Activated naive CD4-positive, alpha-beta T cell treated with anti-CD3 and anti-CD28 coated beads, Interleukin-2, amount 50 U/mL, for 16 hours (primary cell): ENCODE measurements at regions not wholly inside any gene's neighbourhood (a gene's known extent, or its start where the extent isn't known, plus 50 kb on each side); places are given as distances from the start of the nearest gene placed in this dataset.
"Not testable (repeated sequence)": the region's sequence is repeated elsewhere in the genome, so short reads cannot be mapped to it uniquely, and the experiment has no call there.

Source experiments
- DNase-seq: peaks from one replicate; pipeline ENCODE4 v3.0.0-alpha.2; 2020

DNA sequence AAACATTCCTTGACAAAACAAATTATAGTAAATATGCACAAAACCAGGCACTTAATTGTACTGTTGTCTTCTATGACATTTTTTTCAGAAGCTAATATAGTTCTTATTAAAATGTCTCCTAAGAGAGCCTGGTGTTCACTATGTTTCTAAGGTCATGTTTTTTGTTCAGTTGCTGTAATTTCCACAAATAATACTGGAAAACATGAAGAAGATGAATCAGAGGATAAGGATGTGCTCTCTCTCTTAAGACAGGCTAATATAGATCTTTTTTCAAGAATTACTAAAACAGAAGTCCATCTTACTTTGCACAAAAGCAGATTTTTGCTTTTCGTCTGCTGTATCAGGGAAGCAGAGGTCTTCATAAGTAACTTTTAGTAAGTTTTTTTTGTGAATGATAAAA lies 823.0 kb upstream of the NECTIN3 start:
- no peak for DNase-seq

DNA sequence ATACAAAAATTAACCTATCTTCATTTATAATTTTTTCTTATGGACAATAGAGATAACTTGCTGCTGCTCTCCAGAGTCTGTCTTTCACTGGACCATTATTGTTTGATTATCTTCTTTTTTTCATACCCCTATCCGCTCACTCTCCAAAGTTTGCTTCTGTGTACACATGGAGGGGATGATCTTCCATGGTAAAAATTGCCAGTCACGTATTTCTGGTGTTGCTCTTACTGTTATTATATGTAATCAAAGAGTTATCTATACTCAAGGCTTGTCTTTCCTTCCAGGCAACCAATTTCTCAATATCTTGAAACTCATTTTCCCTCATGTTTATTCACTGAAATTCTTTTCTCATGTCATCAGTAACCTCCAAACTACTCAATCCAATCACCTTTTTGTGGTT lies 817.8 kb upstream of the NECTIN3 start:
- no peak for DNase-seq

DNA sequence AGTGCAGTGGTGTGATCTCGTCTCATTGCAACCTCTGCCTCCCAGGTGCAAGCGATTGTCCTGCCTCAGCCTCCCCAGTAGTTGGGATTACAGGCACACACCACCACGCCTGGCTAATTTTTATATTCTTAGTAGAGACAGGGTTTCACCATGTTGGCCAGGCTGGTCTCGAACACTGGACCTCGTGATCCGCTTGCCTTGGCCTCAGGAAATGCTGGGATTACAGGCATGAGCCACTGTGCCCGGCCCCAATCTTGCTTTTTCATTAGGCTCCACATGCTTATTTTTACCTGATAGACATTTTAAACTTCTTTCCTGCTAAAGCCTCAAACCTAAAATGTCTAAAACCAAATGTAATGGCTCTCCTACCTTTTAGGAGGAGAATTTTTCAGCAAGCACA lies 817.0 kb upstream of the NECTIN3 start:
- no peak for DNase-seq

DNA sequence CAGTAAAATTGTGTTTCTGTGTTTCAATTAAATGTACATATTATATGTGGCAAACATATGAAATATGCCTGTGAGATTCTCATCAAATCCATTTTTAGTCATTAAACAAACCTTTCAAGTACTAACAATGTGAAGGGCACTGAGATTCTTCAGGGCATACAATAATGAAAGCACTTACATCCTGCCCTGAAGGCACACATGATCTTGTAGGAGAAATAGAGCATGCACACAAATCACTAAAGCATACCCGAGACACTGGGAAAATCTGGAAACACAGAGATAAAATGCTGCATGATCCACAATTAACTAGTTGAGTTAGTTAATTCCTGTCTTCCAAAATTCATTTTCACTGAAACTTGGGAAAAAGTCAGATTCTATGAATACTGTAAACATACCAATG lies 810.5 kb upstream of the NECTIN3 start:
- DNase-seq = no peak

DNA sequence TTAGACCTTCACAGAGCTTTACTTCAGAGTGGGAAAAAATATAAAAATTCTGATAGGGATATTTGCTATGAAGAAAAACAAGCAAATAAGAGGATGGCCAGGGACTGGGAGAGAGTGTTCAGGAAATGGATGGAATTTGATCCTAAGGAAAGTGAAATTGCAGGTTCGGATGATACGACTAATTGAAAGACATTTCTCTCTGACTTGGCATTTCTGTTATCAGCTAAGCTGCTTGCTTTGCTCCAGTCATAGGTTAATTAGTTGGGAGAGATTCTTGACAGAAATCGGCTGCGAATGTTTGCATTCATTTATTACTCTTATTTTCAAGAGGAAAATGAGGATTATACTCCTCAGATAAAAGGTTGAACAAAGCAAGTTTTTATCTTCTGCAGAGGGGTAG lies 808.7 kb upstream of the NECTIN3 start:
- no peak for DNase-seq

DNA sequence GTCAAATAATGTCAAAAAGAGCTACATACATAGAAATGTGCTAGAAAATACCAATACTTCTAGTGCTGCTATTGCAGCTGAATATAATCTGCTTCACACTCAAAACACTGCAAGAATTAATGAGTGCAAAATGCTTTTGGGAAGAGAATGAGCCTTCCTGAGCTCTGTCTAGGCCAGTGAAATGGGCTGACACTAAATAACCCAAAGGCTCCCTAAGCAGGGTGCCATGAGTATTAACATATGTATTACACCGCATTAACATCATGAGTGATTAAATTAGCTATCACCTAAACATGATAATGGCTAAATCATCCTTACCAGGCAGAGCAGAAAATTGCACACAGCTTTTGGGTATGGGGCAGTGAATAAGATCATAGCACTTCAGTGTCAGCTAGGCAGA lies 806.3 kb upstream of the NECTIN3 start:
- no peak for DNase-seq

DNA sequence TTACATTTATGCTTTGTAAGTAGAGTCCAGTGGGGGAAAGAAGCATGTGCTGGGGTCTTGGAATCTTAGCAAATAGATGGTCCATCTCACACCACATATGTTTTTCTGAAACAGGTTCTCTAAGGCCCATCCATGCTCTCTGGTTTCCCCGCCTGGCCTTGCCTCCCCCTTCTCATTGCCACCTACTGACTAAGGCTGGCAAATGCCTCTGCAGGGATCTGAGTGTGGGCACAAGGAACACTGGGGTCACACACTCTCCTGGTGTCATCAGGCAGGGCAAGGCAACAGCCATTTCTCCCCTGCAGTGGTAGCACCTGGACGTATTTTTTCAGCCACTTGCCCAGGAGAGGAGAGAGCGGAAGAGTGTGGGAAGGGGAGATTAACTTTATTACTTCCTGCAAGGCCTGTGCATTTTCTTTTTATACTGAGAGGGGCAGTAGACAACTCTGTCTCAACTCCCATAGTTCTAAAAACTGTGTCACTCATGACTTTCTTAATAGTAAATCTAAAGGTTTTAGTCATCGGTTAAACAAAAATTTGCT lies 804.2 kb upstream of the NECTIN3 start:
- DNase-seq = no peak

DNA sequence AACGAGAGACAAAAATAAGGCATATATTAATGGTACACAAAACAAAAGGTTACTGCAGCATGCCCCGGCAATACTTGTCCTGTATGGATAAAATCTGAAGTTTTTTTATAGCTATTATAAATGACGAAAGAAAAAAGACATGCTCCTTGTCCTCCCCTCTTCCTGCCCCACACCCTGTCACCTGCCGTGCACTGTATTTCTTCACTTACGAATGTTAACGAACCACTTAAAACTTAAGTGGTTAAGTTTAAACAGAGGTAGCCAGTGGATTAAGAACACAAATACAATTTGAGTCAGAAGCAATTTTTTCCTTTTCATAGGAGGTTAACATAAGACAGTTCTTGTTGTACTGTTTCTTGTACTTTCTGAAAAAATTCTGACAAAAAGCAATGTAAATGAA lies 799.1 kb upstream of the NECTIN3 start:
- no peak for DNase-seq

DNA sequence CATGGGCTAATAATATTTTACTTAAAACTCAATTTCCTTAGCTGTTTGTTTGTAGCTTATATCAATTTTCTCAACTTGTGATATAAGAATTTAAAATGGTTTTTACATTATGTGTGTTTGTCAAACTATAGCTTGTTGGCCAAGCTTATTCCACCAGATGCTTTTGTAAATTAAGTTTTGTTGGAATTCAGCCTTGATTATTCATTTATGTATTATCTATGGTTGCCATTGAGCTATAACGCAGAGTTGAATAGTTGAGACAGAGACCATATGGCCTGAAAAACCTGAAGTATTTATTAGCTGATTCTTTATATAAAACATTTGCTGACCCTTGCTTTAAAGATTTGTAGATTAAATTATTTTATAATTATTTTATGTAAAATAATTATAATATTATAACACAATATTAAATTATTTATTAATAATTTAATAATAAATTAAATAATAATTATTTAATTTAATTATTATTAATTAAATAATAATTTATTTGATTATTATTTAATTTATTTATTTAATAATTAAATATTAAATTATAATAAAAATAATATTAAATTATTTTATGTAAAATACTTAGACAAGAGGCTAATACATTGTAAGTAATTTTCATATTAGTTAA lies 779.6 kb upstream of the NECTIN3 start:
- no peak for DNase-seq

DNA sequence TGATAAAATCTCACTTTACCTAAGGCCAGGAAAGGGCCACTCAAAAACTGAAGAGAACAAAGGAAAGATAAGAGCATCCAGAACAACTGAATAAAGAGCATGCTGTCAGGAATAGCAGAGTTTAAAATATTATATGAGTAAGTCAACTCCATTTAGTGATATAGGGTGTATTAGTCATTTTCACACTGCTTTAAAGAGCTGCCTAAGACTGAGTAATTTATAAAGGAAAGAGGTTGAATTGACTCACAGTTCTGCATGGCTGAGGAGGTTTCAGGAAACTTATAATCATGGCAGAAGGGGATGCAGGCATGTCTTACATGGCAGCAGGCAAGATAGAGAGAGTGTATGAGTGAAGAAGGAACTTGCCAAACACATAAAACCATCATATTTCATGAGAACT lies 778.0 kb upstream of the NECTIN3 start:
- DNase-seq = no peak

DNA sequence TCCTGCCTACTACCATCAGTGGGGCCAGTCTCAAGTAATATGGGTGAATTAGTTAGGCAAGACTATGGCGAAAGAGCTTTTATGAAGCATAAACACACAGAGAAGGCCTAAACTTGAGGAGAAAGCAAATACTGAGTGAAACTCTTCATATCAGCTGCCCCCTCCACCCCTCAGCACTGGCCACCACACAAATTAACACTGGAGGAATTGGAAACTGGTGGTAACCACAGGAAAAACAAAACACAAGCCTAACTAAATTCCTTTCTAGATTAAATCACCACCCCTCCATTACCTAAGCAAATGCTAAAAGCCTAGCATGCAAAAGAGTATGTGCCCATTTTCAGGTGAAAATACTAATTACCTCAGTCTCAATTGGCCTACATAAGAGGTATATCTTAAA lies 774.7 kb upstream of the NECTIN3 start:
- no peak for DNase-seq

DNA sequence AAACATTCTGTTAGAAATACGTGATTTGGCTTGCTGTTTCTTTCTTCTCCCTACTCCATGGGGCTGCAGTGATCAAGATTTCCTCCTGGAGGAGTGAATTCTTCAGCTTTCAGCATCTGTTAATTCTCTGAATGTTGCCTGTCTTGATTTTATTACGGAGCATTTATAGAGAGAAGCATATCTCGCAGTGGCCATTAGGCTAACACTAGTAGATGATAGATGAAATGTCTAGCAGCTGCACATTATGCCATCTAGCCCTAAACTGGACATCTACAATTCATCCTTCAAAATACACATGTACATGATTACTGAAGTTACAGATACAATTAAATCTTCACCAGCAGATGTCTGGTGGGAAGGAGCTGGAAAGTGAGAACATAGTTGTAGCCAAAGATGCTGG lies 769.8 kb upstream of the NECTIN3 start:
- no peak for DNase-seq

DNA sequence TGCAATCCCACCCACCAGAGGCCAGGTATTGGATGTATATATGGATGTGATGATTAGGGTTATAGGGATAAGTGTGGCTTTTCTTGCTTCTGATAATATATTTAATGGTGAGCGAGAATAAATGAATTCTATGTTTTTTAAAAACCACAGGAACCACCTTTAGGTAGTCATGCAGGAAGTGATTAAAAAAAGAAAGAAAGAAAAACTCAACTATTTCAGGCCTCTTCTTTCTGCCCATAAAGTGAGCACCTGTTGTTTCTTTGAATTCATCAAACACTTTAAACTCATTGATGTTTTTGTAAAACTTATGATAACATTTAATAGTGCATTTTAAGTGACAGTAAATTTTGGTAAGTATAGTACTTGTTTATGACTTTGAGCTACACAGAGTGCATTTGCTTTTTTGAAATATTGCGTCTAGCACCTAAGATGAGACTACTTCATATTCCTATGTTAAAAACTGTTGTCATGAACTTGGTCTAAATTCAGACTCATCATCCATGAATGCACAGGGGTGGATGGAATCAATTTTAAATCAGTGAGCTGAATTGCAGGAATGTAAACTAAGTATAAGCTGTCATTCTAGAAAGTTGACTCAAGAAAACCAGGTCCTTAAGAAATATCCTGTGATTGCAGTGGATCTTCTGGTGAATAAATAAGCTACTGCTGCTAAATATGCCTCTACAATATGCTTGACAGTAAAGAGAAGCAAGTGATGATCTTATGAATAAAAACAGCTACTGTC lies 764.4 kb upstream of the NECTIN3 start:
- no peak for DNase-seq

DNA sequence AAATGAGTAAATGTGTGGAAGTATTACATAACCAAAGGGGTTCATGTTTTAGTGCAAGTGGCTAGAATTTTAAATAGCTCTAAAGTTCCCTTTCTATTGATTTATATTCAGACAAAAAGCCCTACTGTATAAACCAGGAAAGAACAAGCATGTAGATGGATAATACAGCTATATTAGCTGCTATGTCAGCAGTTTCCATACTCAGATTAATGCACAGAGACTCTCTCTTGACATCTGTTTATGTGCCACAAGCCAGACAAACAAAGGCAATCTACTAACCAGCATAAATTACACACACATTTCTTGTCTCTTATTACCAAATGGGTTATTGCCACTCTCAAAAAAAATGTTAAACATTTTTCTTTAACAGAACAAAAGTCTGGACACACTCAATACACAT lies 760.1 kb upstream of the NECTIN3 start:
- DNase-seq = no peak

DNA sequence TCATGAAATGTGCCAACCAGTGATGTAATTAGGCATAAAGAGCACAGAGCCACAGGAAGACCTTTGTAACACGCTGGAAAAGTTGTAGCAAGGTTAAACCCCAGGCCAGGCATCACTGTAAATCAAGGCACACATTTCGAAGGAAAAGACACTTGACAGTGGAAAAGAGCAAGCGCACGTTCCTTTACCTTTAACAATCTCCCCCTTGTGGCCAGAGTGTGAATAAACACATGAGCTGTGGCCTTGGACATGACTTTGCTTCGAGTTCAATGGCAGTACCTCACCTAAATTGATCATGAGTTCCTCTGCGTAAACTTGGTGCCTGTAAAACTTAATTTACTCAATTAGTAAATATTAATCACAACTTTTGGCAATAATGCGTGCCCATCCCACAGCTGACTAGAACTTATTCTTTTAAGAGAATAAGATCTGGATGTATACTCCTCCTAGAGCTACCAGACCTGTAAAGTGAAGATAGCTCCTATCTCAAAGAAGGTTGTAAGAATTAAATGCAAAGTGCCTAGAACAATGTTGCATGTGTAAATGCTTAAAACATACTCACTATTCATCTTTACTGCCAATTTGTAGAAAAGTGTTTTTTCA lies 757.0 kb upstream of the NECTIN3 start:
- DNase-seq = peak; percentile 52

DNA sequence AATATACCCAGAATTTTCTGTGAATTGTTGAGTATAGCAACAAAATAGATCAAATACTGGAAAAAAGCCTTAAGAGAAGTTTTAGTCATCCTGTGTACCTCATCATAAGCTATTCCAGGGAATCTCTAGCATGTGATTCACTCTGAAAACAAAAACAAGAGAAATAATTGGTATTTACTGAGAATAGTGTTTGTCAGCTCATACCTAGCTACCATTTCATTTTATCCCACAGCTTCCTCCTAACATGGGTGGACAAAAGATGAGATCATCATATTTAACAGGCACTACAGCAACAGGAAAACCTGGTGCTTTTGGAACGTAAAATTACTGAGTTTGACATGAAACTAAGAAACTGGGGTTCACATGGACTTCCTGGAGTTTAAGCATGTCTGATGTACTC lies 753.5 kb upstream of the NECTIN3 start:
- no peak for DNase-seq

DNA sequence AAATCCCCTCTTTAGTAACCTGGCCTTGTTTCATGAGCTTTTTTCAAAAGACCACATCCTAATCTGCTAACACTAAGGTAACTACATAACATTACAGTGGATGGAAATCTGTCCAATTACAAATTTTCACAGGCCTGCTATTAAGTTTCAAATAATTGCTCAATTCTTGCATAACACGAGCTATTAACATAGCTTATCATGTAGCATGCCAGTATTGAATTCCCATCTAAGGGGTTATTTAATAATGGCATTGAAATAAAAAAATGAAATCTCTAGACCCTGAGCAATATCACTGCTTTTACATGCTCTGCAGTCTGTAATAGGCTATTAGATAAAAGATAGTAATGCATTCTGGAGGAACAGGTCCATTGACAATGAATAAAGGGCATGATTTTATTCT lies 748.3 kb upstream of the NECTIN3 start:
- DNase-seq = no peak

DNA sequence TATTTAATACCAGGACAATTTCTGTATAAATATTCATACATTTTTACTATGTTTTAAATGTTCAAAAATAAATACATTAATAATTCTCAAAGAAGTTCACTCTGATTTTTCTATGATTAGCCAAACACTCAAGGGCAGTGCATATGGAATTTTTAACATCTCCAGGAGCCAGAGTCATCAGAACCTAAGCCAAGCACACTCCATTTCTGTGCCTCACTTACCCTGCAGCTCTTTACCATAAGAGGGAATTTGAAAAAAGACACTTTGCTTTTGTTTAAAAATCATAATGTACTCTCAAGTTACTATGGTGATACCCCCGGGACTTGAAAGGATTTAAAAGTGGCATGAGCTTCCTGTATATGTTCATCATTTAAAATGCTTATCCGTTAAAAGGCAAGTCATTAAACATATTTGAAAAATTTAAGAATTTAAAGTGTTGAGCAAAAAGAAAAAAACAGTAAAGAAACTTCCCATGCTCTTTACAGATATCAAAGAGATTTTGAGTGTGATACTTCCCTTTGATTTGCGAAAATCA lies 747.4 kb upstream of the NECTIN3 start:
- no peak for DNase-seq

DNA sequence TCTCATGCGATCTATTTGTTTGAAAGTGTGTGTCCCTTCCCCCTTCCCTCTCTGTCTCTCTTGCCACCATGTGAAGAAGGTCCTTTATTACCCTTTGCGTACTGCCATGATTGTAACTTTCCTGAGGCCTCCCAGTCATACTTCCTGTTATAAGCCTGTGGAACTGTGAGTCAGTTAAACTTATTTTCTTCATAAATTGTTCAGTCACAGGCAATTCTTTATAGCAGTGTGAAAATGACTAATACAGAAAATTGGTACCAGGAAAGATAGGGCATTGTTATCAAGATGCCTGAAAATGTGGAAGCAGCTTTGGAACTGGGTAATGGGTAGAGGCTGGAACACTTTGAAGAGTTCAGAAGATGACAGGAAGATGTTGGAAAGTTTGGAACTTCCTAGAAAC lies 743.7 kb upstream of the NECTIN3 start:
- DNase-seq = no peak

DNA sequence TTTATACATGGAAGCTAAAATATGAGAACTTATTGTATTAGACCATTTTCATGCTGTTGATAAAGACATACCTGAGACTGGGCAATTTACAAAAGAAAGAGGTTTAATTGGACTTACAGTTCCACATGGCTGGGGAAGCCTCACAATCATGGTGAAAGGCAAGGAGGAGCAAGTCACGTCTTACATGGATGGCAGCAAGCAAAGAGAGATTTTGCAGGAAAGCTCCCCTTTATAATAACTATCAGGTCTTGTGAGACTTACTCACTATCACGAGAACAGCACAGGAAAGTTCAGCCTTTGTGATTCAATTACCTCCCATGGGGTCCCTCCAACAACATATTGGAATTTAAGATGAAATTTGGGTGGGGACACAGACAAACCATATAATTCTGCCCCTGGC lies 740.1 kb upstream of the NECTIN3 start:
- not testable (repeated sequence) for DNase-seq

DNA sequence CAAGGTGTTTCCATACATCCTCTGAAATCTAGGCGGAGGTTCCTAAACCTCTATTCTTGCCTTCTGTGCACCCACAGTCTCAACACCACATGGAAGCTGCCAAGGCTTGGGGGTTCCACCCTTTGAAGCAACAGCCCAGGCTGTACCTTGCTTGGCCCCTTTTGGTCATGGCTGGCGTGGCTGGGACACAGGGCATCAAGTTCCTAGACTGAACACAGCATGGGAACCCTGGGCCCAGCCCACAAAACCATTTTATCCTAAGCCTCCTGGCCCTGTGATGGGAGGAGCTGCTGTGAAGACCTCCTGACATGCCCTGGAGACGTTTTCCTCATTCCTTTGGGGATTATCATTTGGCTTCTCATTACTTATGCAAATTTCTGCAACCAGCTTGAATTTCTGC lies 739.0 kb upstream of the NECTIN3 start:
- DNase-seq = no peak

DNA sequence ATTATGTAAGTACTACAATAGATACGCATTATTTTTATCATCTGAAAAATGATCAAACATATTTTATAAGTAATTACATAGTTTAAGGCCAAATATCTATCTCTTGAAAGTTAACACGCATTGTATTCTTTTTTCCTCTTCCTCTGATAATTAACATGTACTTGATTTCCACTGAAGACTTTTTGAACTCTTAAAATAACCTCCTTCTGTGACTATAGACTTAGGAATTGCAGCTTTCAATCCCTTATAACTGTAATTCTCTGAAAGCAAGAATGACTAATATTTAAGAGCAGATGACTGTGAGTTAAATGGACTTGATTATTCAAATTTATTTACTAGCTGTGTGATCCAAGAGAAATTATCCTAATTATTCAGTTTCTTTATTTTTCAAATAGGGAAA lies 730.6 kb upstream of the NECTIN3 start:
- DNase-seq = no peak

DNA sequence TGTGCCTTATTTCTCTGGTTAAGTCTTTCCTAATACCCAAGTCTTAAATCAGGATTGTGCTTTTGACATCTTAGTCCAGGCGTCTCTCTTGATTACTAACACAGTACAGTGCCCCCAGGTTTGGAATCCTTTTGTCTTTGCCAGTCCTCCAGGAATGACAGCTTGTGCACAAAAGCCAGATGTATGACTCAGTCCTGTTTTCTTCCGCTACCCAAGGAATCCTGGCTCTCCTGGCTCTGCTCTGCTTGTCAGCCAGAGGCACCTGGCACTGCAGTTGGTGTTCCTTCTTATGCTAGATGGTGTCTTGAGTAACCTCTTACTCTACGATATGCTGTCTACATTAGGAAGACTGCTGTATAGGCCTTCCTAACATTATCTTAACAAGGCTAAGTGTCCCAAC lies 728.2 kb upstream of the NECTIN3 start:
- no peak for DNase-seq

DNA sequence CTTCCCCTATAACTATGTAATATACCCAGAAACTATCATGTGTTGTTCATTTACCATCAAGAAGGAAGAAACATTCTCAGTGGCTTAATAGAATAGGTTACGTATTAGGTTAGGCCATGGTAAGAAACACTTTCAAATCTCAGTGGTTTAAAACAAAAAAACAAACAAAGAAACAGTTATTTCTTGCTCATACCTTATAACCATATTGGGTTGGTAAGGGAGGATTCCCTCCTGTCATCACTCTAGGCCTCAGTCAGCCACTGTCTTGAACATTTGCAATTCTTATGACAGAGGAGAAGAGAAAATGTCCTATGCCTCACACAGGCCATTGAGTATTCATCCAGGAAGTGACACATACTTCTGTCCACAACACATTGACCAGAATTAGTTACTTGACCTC lies 727.7 kb upstream of the NECTIN3 start:
- no peak for DNase-seq
